Epithelial cell of prostate (primary cell): ENCODE measurements at regions not wholly inside any gene's neighbourhood (a gene's known extent, or its start where the extent isn't known, plus 50 kb on each side); places are given as distances from the start of the nearest gene placed in this dataset.

Experiments
- DNase-seq: peaks from one replicate; pipeline ENCODE4 v3.0.0-alpha.2; 2011; ENCODE audit warnings: low read depth, low spot score
- H3K27ac ChIP-seq: fragments of 450-650 bp; 2 replicates; pipeline ENCODE4 v1.5.1; 2017; ENCODE audit warnings: mild to moderate bottlenecking

- no peak for DNase-seq
Observed at GRCh38 chr6:81487489-81487888, 265.0 kb downstream of the TENT5A start.

GRCh38 chr6:81486234-81486633, 266.2 kb downstream of the TENT5A start:
- no peak for DNase-seq

More at GRCh38 chr6:81487489-81487888, 265.0 kb downstream of the TENT5A start:
- H3K27ac ChIP-seq, result no peak overlapping the region

GRCh38 chr6:81485395-81485794, 267.1 kb downstream of the TENT5A start:
- no peak for DNase-seq
- H3K27ac ChIP-seq, result no peak overlapping the region

More at GRCh38 chr6:81486234-81486633, 266.2 kb downstream of the TENT5A start:
- H3K27ac ChIP-seq, result no peak overlapping the region

GRCh38 chr6:81484251-81484650, 268.2 kb downstream of the TENT5A start:
- DNase-seq, result no peak

GRCh38 chr6:81480139-81480538, 272.3 kb downstream of the TENT5A start:
- DNase-seq, result peak; percentile 18
- H3K27ac ChIP-seq, result no peak overlapping the region

More at GRCh38 chr6:81484251-81484650, 268.2 kb downstream of the TENT5A start:
- no peak overlapping the region for H3K27ac ChIP-seq

GRCh38 chr6:81476881-81477280, 275.6 kb downstream of the TENT5A start:
- no peak for DNase-seq
- H3K27ac ChIP-seq, result no peak overlapping the region

GRCh38 chr6:81475646-81476045, 276.8 kb downstream of the TENT5A start:
- H3K27ac ChIP-seq, result no peak overlapping the region
- DNase-seq, result no peak

- DNase-seq, result no peak
Observed at GRCh38 chr6:81465859-81466258, 286.6 kb downstream of the TENT5A start.

GRCh38 chr6:81456416-81456815, 296.1 kb downstream of the TENT5A start:
- DNase-seq, result no peak
- H3K27ac ChIP-seq, result no peak overlapping the region

More at GRCh38 chr6:81465859-81466258, 286.6 kb downstream of the TENT5A start:
- no peak overlapping the region for H3K27ac ChIP-seq

- no peak for DNase-seq
Observed at GRCh38 chr6:81455641-81456040, 296.8 kb downstream of the TENT5A start.

GRCh38 chr6:81451787-81452186, 300.7 kb downstream of the TENT5A start:
- DNase-seq, result peak; percentile 46
- peak overlapping the region; percentile 15 for H3K27ac ChIP-seq

More at GRCh38 chr6:81455641-81456040, 296.8 kb downstream of the TENT5A start:
- H3K27ac ChIP-seq, result no peak overlapping the region

GRCh38 chr6:81450180-81450579, 302.3 kb downstream of the TENT5A start:
- no peak for DNase-seq
- H3K27ac ChIP-seq, result no peak overlapping the region

GRCh38 chr6:81446509-81446908, 306.0 kb downstream of the TENT5A start:
- H3K27ac ChIP-seq, result no peak overlapping the region
- DNase-seq, result no peak

- H3K27ac ChIP-seq, result no peak overlapping the region
- no peak for DNase-seq
Observed at GRCh38 chr6:81439417-81439816, 313.1 kb downstream of the TENT5A start.

- no peak for DNase-seq
Observed at GRCh38 chr6:81436990-81437389, 315.5 kb downstream of the TENT5A start.

GRCh38 chr6:81413306-81413705, 339.2 kb downstream of the TENT5A start:
- no peak for DNase-seq
- H3K27ac ChIP-seq, result no peak overlapping the region

More at GRCh38 chr6:81436990-81437389, 315.5 kb downstream of the TENT5A start:
- no peak overlapping the region for H3K27ac ChIP-seq

GRCh38 chr6:81401970-81402690, 350.4 kb downstream of the TENT5A start:
- no peak for DNase-seq
- H3K27ac ChIP-seq, result no peak overlapping the region

GRCh38 chr6:81396916-81397315, 355.6 kb downstream of the TENT5A start:
- DNase-seq, result no peak

GRCh38 chr6:81387163-81387562, 365.3 kb downstream of the TENT5A start:
- no peak overlapping the region for H3K27ac ChIP-seq
- no peak for DNase-seq

More at GRCh38 chr6:81396916-81397315, 355.6 kb downstream of the TENT5A start:
- no peak overlapping the region for H3K27ac ChIP-seq

- DNase-seq, result no peak
- no peak overlapping the region for H3K27ac ChIP-seq
Observed at GRCh38 chr6:81384921-81385320, 367.6 kb downstream of the TENT5A start.

GRCh38 chr6:81383472-81383871, 369.0 kb downstream of the TENT5A start:
- no peak for DNase-seq
- no peak overlapping the region for H3K27ac ChIP-seq

GRCh38 chr6:81382852-81383251, 369.6 kb downstream of the TENT5A start:
- DNase-seq, result no peak
- no peak overlapping the region for H3K27ac ChIP-seq
